GM18507 (cell line): ENCODE measurements at regions not wholly inside any gene's neighbourhood (a gene's known extent, or its start where the extent isn't known, plus 50 kb on each side); places are given as distances from the start of the nearest gene placed in this dataset.

Experiments
- DNase-seq: peaks from one replicate; pipeline ENCODE4 v3.0.0; 2011; ENCODE audit warnings: low read depth; ENCODE audit not compliant: insufficient read length; ENCODE audit errors: extremely low spot score
- FAIRE-seq: peaks from 2 replicates; lab custom pipeline; 2011; peaks lifted over from hg19 to GRCh38; lab: Jason Lieb, UNC

- FAIRE-seq (no peak), DNase-seq (no peak)
These were observed 260.0 kb upstream of the HS6ST1 start for GRCh38 chr2:128578406-128579390.

GRCh38 chr2:128579825-128580224 lies 261.2 kb upstream of the HS6ST1 start:
- FAIRE-seq (no peak), DNase-seq (no peak)

- FAIRE-seq = no peak
- DNase-seq = no peak
These were observed 262.6 kb upstream of the HS6ST1 start for GRCh38 chr2:128580988-128581848.

- no peak for DNase-seq
- FAIRE-seq = no peak
These were observed 263.2 kb upstream of the HS6ST1 start for GRCh38 chr2:128581849-128582244.

- no peak for FAIRE-seq
- DNase-seq = no peak
These were observed 265.7 kb upstream of the HS6ST1 start for GRCh38 chr2:128584296-128584890.

- DNase-seq = no peak
- no peak for FAIRE-seq
These were observed 267.0 kb upstream of the HS6ST1 start for GRCh38 chr2:128585706-128586105.

GRCh38 chr2:128589681-128590080 lies 271.0 kb upstream of the HS6ST1 start:
- FAIRE-seq (no peak), DNase-seq (no peak)

GRCh38 chr2:128590309-128591021 lies 271.8 kb upstream of the HS6ST1 start:
- FAIRE-seq (no peak), DNase-seq (no peak)

- FAIRE-seq (no peak), DNase-seq (no peak)
These were observed 272.6 kb upstream of the HS6ST1 start for GRCh38 chr2:128591022-128591860.

GRCh38 chr2:128591861-128592822 lies 273.5 kb upstream of the HS6ST1 start:
- FAIRE-seq (no peak), DNase-seq (no peak)

- DNase-seq (no peak), FAIRE-seq (no peak)
These were observed 274.8 kb upstream of the HS6ST1 start for GRCh38 chr2:128593518-128593878.

- FAIRE-seq (no peak), DNase-seq (no peak)
These were observed 275.4 kb upstream of the HS6ST1 start for GRCh38 chr2:128593879-128594650.

- DNase-seq (no peak), FAIRE-seq (no peak)
These were observed 275.9 kb upstream of the HS6ST1 start for GRCh38 chr2:128594651-128594910.

- DNase-seq (no peak), FAIRE-seq (no peak)
These were observed 276.4 kb upstream of the HS6ST1 start for GRCh38 chr2:128594953-128595677.

- no peak for FAIRE-seq
- DNase-seq = no peak
These were observed 277.2 kb upstream of the HS6ST1 start for GRCh38 chr2:128595763-128596395.
